Activated T-helper 17 cell treated with anti-CD3 and anti-CD28 coated beads, Interleukin-2, amount 50 U/mL, for 72 hours (primary cell): ENCODE measurements at regions not wholly inside any gene's neighbourhood (a gene's known extent, or its start where the extent isn't known, plus 50 kb on each side); places are given as distances from the start of the nearest gene placed in this dataset.

Experiments
- ATAC-seq: fragments of 150-1000 bp; cut with Tn5 transposase; replicated peaks from 2 replicates; pipeline ENCODE4 v1.10.0; 2021; ENCODE audit warnings: mild to moderate bottlenecking, moderate library complexity
- H3K27ac Mint-ChIP-seq: one replicate; pipeline ENCODE4 v1.8.0; 2022; ENCODE audit warnings: mixed read lengths
- H3K27me3 Mint-ChIP-seq: one replicate; pipeline ENCODE4 v1.8.0; 2022; ENCODE audit warnings: mixed read lengths
- H3K36me3 Mint-ChIP-seq: one replicate; pipeline ENCODE4 v1.8.0; 2022; ENCODE audit warnings: low read depth, mild to moderate bottlenecking, mixed read lengths
- H3K4me1 Mint-ChIP-seq: one replicate; pipeline ENCODE4 v1.8.0; 2022; ENCODE audit warnings: mixed read lengths
- H3K4me3 Mint-ChIP-seq: one replicate; pipeline ENCODE4 v1.8.0; 2022; ENCODE audit warnings: mild to moderate bottlenecking, mixed read lengths
- H3K9me3 Mint-ChIP-seq: one replicate; pipeline ENCODE4 v1.8.0; 2022; ENCODE audit warnings: mixed read lengths

GRCh38 chr11:112778091-112778876 is 182.9 kb upstream of the NCAM1 start:
- Mint-ChIP-seq H3K27me3 (peaks cover 21% of the 10 kb centered on the region), H3K27ac (no peak overlapping the region)
- ATAC-seq = no peak

GRCh38 chr11:112778877-112779266 is 182.3 kb upstream of the NCAM1 start:
- ATAC-seq = no peak
- Mint-ChIP-seq H3K4me3 (no peak overlapping the region), H3K9me3 (no peaks in the 10 kb centered on the region), H3K27ac (no peak overlapping the region), H3K36me3 (no peaks in the 10 kb centered on the region), H3K4me1 (no peaks in the 10 kb centered on the region), H3K27me3 (peaks cover 19% of the 10 kb centered on the region)

More at GRCh38 chr11:112778091-112778876, 182.9 kb upstream of the NCAM1 start:
- H3K36me3 Mint-ChIP-seq = no peaks in the 10 kb centered on the region
- H3K4me1 Mint-ChIP-seq = no peaks in the 10 kb centered on the region
- no peaks in the 10 kb centered on the region for H3K9me3 Mint-ChIP-seq
- no peak overlapping the region for H3K4me3 Mint-ChIP-seq

GRCh38 chr11:112780351-112781087 is 180.7 kb upstream of the NCAM1 start:
- no peaks in the 10 kb centered on the region for H3K36me3 Mint-ChIP-seq
- no peak for ATAC-seq
- no peak overlapping the region for H3K4me3 Mint-ChIP-seq
- H3K4me1 Mint-ChIP-seq = no peaks in the 10 kb centered on the region
- peaks cover 21% of the 10 kb centered on the region for H3K27me3 Mint-ChIP-seq
- H3K9me3 Mint-ChIP-seq = no peaks in the 10 kb centered on the region
- no peak overlapping the region for H3K27ac Mint-ChIP-seq

- no peaks in the 10 kb centered on the region for H3K36me3 Mint-ChIP-seq
- peaks cover 28% of the 10 kb centered on the region for H3K27me3 Mint-ChIP-seq
- H3K9me3 Mint-ChIP-seq = no peaks in the 10 kb centered on the region
- ATAC-seq = no peak
- H3K4me1 Mint-ChIP-seq = no peaks in the 10 kb centered on the region
- no peak overlapping the region for H3K4me3 Mint-ChIP-seq
- H3K27ac Mint-ChIP-seq = no peak overlapping the region
These were observed 177.3 kb upstream of the NCAM1 start for GRCh38 chr11:112783945-112784322.

GRCh38 chr11:112784323-112785073 is 176.7 kb upstream of the NCAM1 start:
- Mint-ChIP-seq H3K27me3 (peaks cover 26% of the 10 kb centered on the region), H3K9me3 (no peaks in the 10 kb centered on the region), H3K4me1 (no peaks in the 10 kb centered on the region), H3K4me3 (no peak overlapping the region), H3K27ac (no peak overlapping the region), H3K36me3 (no peaks in the 10 kb centered on the region)
- no peak for ATAC-seq

GRCh38 chr11:112785149-112785548 is 176.1 kb upstream of the NCAM1 start:
- no peaks in the 10 kb centered on the region for H3K4me1 Mint-ChIP-seq
- H3K36me3 Mint-ChIP-seq = no peaks in the 10 kb centered on the region
- no peaks in the 10 kb centered on the region for H3K9me3 Mint-ChIP-seq
- H3K27ac Mint-ChIP-seq = no peak overlapping the region
- peaks cover 24% of the 10 kb centered on the region for H3K27me3 Mint-ChIP-seq
- no peak for ATAC-seq
- H3K4me3 Mint-ChIP-seq = no peak overlapping the region

- peaks cover 24% of the 10 kb centered on the region for H3K27me3 Mint-ChIP-seq
- no peaks in the 10 kb centered on the region for H3K9me3 Mint-ChIP-seq
- ATAC-seq = no peak
- no peak overlapping the region for H3K4me3 Mint-ChIP-seq
- H3K4me1 Mint-ChIP-seq = no peaks in the 10 kb centered on the region
- no peak overlapping the region for H3K27ac Mint-ChIP-seq
- H3K36me3 Mint-ChIP-seq = no peaks in the 10 kb centered on the region
These were observed 175.5 kb upstream of the NCAM1 start for GRCh38 chr11:112785719-112786118.

GRCh38 chr11:112786196-112786595 is 175.0 kb upstream of the NCAM1 start:
- ATAC-seq = no peak
- Mint-ChIP-seq H3K27me3 (peaks cover 24% of the 10 kb centered on the region), H3K9me3 (no peaks in the 10 kb centered on the region), H3K4me1 (no peaks in the 10 kb centered on the region), H3K36me3 (no peaks in the 10 kb centered on the region), H3K27ac (no peak overlapping the region), H3K4me3 (no peak overlapping the region)

GRCh38 chr11:112786886-112787530 is 174.2 kb upstream of the NCAM1 start:
- ATAC-seq = no peak
- H3K27ac Mint-ChIP-seq = no peak overlapping the region
- H3K9me3 Mint-ChIP-seq = no peaks in the 10 kb centered on the region
- H3K27me3 Mint-ChIP-seq = peaks cover 19% of the 10 kb centered on the region
- H3K36me3 Mint-ChIP-seq = no peaks in the 10 kb centered on the region
- no peak overlapping the region for H3K4me3 Mint-ChIP-seq
- H3K4me1 Mint-ChIP-seq = no peaks in the 10 kb centered on the region

GRCh38 chr11:112789481-112789880 is 171.7 kb upstream of the NCAM1 start:
- H3K36me3 Mint-ChIP-seq = no peaks in the 10 kb centered on the region
- H3K27me3 Mint-ChIP-seq = peaks cover 14% of the 10 kb centered on the region
- H3K4me3 Mint-ChIP-seq = no peak overlapping the region
- no peak for ATAC-seq
- H3K4me1 Mint-ChIP-seq = peaks cover 5% of the 10 kb centered on the region
- no peak overlapping the region for H3K27ac Mint-ChIP-seq
- no peaks in the 10 kb centered on the region for H3K9me3 Mint-ChIP-seq

GRCh38 chr11:112790286-112790685 is 170.9 kb upstream of the NCAM1 start:
- H3K4me3 Mint-ChIP-seq = no peak overlapping the region
- H3K36me3 Mint-ChIP-seq = no peaks in the 10 kb centered on the region
- no peak overlapping the region for H3K27ac Mint-ChIP-seq
- no peak for ATAC-seq
- peaks cover 14% of the 10 kb centered on the region for H3K27me3 Mint-ChIP-seq
- peaks cover 5% of the 10 kb centered on the region for H3K4me1 Mint-ChIP-seq
- no peaks in the 10 kb centered on the region for H3K9me3 Mint-ChIP-seq

GRCh38 chr11:112792070-112792469 is 169.2 kb upstream of the NCAM1 start:
- Mint-ChIP-seq H3K27me3 (peaks cover 9% of the 10 kb centered on the region), H3K36me3 (no peaks in the 10 kb centered on the region), H3K27ac (no peak overlapping the region), H3K9me3 (no peaks in the 10 kb centered on the region), H3K4me1 (peaks cover 5% of the 10 kb centered on the region), H3K4me3 (no peak overlapping the region)
- ATAC-seq = no peak

GRCh38 chr11:112793416-112793815 is 167.8 kb upstream of the NCAM1 start:
- no peak for ATAC-seq
- peaks cover 5% of the 10 kb centered on the region for H3K4me1 Mint-ChIP-seq
- no peaks in the 10 kb centered on the region for H3K9me3 Mint-ChIP-seq
- peaks cover 3% of the 10 kb centered on the region for H3K27me3 Mint-ChIP-seq
- no peak overlapping the region for H3K4me3 Mint-ChIP-seq
- H3K27ac Mint-ChIP-seq = no peak overlapping the region
- H3K36me3 Mint-ChIP-seq = no peaks in the 10 kb centered on the region

- H3K27ac Mint-ChIP-seq = no peak overlapping the region
- H3K36me3 Mint-ChIP-seq = no peaks in the 10 kb centered on the region
- ATAC-seq = no peak
- peaks cover 5% of the 10 kb centered on the region for H3K4me1 Mint-ChIP-seq
- peaks cover 7% of the 10 kb centered on the region for H3K27me3 Mint-ChIP-seq
- no peak overlapping the region for H3K4me3 Mint-ChIP-seq
- H3K9me3 Mint-ChIP-seq = no peaks in the 10 kb centered on the region
These were observed 166.8 kb upstream of the NCAM1 start for GRCh38 chr11:112794331-112794846.
